NCI-H226 (cell line): ENCODE measurements at regions not wholly inside any gene's neighbourhood (a gene's known extent, or its start where the extent isn't known, plus 50 kb on each side); places are given as distances from the start of the nearest gene placed in this dataset.
"Not testable (repeated sequence)": the region's sequence is repeated elsewhere in the genome, so short reads cannot be mapped to it uniquely, and the experiment has no call there.

Source experiments
- DNase-seq: peaks from one replicate; pipeline ENCODE4 v3.0.0-alpha.2; 2015

DNA sequence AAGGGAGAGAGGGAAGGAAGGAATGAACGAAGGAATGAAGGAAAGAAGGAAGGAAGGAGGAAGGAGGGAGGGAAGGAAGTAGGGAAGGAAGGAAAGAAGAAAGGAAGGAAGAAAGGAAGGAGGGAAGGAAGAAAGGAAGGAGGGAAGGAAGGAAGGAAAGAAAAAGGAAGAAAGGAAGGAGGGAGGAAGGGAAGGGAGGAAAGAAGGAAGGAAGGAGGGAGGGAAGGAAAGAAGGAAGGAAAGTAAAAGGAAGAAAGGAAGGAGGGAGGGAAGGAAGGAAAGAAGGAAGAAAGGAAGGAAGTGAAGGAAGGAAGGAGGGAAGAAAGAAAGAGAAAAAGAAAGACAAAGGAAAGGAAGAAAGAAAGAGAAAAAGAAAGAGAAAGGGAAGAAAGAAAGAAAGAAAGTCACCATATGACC is 442.4 kb downstream of the RBFOX1 start:
- no peak for DNase-seq

GRCh38 chr16:7772722-7773121 is 440.1 kb downstream of the RBFOX1 start:
- no peak for DNase-seq

GRCh38 chr16:7769091-7769490 is 436.4 kb downstream of the RBFOX1 start:
- not testable (repeated sequence) for DNase-seq

GRCh38 chr16:7765079-7765550 is 432.5 kb downstream of the RBFOX1 start:
- DNase-seq = no peak

DNA sequence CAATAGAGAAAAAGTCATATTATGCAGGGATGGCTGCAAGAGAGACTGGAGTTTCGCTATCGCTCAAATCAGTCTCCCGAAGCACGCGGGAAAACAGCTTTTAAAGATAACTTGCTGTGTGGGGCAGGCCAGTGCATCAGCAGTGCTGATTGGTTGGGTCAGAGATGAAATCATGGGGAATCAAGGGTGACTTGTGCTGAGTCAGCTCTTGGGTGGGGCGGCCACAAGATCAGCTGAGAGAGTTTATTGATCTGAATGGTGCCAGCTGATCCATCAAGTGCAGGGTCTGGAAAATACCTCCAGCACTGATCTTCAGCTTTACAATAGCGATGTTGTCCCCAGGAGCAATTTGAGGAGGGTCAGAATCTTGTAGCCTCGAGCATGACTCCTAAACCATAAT is 430.5 kb downstream of the RBFOX1 start:
- no peak for DNase-seq
